Daoy (cell line): ENCODE measurements at regions not wholly inside any gene's neighbourhood (a gene's known extent, or its start where the extent isn't known, plus 50 kb on each side); places are given as distances from the start of the nearest gene placed in this dataset.

ENCODE experiments used
- DNase-seq: peaks from one replicate; pipeline ENCODE4 v3.0.0-alpha.2; 2015; ENCODE audit warnings: low read depth

GRCh38 chr11:91654686-91655085 is 569.9 kb upstream of the FAT3 start:
- DNase-seq, result no peak

- no peak for DNase-seq
These were observed 571.4 kb upstream of the FAT3 start for GRCh38 chr11:91653079-91653754.

GRCh38 chr11:91650802-91651201 is 573.8 kb upstream of the FAT3 start:
- DNase-seq, result no peak

GRCh38 chr11:91641153-91641552 is 583.5 kb upstream of the FAT3 start:
- DNase-seq, result no peak

GRCh38 chr11:91639359-91639758 is 585.3 kb upstream of the FAT3 start:
- DNase-seq, result no peak

GRCh38 chr11:91630916-91631673 is 593.5 kb upstream of the FAT3 start:
- no peak for DNase-seq

GRCh38 chr11:91625495-91625894 is 599.1 kb upstream of the FAT3 start:
- DNase-seq, result peak; percentile 2

GRCh38 chr11:91624021-91624420 is 600.6 kb upstream of the FAT3 start:
- DNase-seq, result no peak

- no peak for DNase-seq
These were observed 615.9 kb upstream of the FAT3 start for GRCh38 chr11:91608677-91609076.

GRCh38 chr11:91596111-91596510 is 628.5 kb upstream of the FAT3 start:
- DNase-seq, result no peak

- no peak for DNase-seq
These were observed 633.6 kb upstream of the FAT3 start for GRCh38 chr11:91591021-91591420.

GRCh38 chr11:91587131-91587530 is 637.5 kb upstream of the FAT3 start:
- DNase-seq, result peak; percentile 8

GRCh38 chr11:91585035-91585801 is 639.4 kb upstream of the FAT3 start:
- no peak for DNase-seq

- peak; percentile 1 for DNase-seq
These were observed 661.4 kb upstream of the FAT3 start for GRCh38 chr11:91563176-91563575.

GRCh38 chr11:91560434-91560833 is 664.2 kb upstream of the FAT3 start:
- DNase-seq, result no peak

- no peak for DNase-seq
These were observed 686.6 kb upstream of the FAT3 start for GRCh38 chr11:91538065-91538464.

GRCh38 chr11:91536366-91536765 is 688.3 kb upstream of the FAT3 start:
- DNase-seq, result no peak

- no peak for DNase-seq
These were observed 695.7 kb upstream of the FAT3 start for GRCh38 chr11:91528965-91529364.

GRCh38 chr11:91527380-91528030 is 697.1 kb upstream of the FAT3 start:
- DNase-seq, result no peak

GRCh38 chr11:91513734-91514133 is 710.9 kb upstream of the FAT3 start:
- DNase-seq, result no peak

GRCh38 chr11:91497847-91498246 is 726.8 kb upstream of the FAT3 start:
- DNase-seq, result no peak

GRCh38 chr11:91495837-91496236 is 728.8 kb upstream of the FAT3 start:
- no peak for DNase-seq
